BJ (cell line): ENCODE measurements at regions not wholly inside any gene's neighbourhood (a gene's known extent, or its start where the extent isn't known, plus 50 kb on each side); places are given as distances from the start of the nearest gene placed in this dataset.
"Not testable (repeated sequence)": the region's sequence is repeated elsewhere in the genome, so short reads cannot be mapped to it uniquely, and the experiment has no call there.

Experiments
- CTCF ChIA-PET: fragments of 350-600 bp; formaldehyde crosslinking; extraction: SDS; loops from one replicate; lab custom pipeline; 2021; ENCODE audit warnings: antibody characterized with exemption, inconsistent platforms; lab: Yijun Ruan, JAX
- POLR2A ChIA-PET: fragments of 300-600 bp; sonication (Branson Sonifier 250); formaldehyde crosslinking; extraction: SDS; loops from one replicate; lab custom pipeline; 2021; ENCODE audit warnings: antibody characterized with exemption; lab: Charles Lee
- DNase-seq: peaks from one replicate; pipeline ENCODE4 v3.0.0-alpha.2; 2011; ENCODE audit warnings: low read depth
- H3K27me3 ChIP-seq: 2 replicates; pipeline ENCODE4 v1.6.0; 2011; ENCODE audit warnings: low read length; ENCODE audit not compliant: control insufficient read depth, insufficient read depth
- H3K36me3 ChIP-seq: 2 replicates; pipeline ENCODE4 v1.5.1; 2011; ENCODE audit warnings: low read length; ENCODE audit not compliant: control insufficient read depth, insufficient read depth
- H3K4me3 ChIP-seq: 2 replicates; pipeline ENCODE4 v1.5.1; 2011; ENCODE audit warnings: low read depth, mild to moderate bottlenecking, control low read depth, low read length
- CTCF ChIP-seq: IDR thresholded peaks from 2 replicates; pipeline ENCODE4 v1.5.1; 2011; ENCODE audit warnings: low read depth, mild to moderate bottlenecking, control low read depth, inconsistent platforms, low read length, moderate library complexity; ENCODE audit not compliant: insufficient read depth

GRCh38 chr2:131682122-131682944, 154.6 kb downstream of the CCDC74A start:
- DNase-seq = peak; percentile 55
- peak; percentile 48 for TF ChIP-seq CTCF
- H3K36me3 ChIP-seq = no peaks in the 10 kb centered on the region
- ChIA-PET CTCF (interaction anchor here (1.6 to 3.0 kb wide), 4 partner anchors 10 to 190 kb away, joined by 4 to 28 read pairs (median 14); partner anchors contain the start of gene MZT2A), POLR2A (interaction anchor here (0.6 kb wide), 1 partner anchor 265 kb away, joined by 3 read pairs; no protein-coding TSS in a partner anchor)
- peak overlapping the region; percentile 75 for H3K4me3 ChIP-seq
- no peaks in the 10 kb centered on the region for H3K27me3 ChIP-seq

DNA sequence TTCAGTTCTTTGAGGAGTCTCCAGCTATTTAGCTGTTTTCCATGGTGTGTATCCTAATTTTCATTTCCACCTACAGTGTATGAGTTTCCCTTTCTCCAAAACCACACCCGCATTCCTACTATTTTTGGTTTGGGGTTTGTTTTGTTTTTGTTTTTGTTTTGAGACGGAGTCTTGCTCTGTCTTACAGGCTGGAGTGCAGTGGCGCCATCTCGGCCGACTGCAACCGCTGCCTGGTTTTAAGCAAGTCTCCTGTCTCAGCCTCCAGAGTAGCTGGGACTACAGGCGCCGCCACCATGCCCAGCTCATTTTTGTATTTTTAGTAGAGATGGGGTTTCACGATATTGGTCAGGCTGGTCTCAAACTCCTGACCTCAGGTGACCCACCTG, 155.2 kb downstream of the CCDC74A start:
- not testable (repeated sequence) for DNase-seq, H3K36me3 ChIP-seq, H3K27me3 ChIP-seq

GRCh38 chr2:131684631-131685316, 157.1 kb downstream of the CCDC74A start:
- DNase-seq = peak; percentile 51
- POLR2A ChIA-PET = not testable (repeated sequence)
- CTCF ChIA-PET = interaction anchor here (1.5 kb wide), 1 partner anchor 11 kb away, joined by 6 read pairs; no protein-coding TSS in a partner anchor

More for the DNA sequence above, 155.2 kb downstream of the CCDC74A start:
- peak overlapping the region; percentile 75 for H3K4me3 ChIP-seq
- POLR2A ChIA-PET = not testable (repeated sequence)
- CTCF ChIA-PET = interaction anchor here (1.7 to 3.0 kb wide), 3 partner anchors 10 to 119 kb away, joined by 4 to 28 read pairs (median 19); no protein-coding TSS in a partner anchor

DNA sequence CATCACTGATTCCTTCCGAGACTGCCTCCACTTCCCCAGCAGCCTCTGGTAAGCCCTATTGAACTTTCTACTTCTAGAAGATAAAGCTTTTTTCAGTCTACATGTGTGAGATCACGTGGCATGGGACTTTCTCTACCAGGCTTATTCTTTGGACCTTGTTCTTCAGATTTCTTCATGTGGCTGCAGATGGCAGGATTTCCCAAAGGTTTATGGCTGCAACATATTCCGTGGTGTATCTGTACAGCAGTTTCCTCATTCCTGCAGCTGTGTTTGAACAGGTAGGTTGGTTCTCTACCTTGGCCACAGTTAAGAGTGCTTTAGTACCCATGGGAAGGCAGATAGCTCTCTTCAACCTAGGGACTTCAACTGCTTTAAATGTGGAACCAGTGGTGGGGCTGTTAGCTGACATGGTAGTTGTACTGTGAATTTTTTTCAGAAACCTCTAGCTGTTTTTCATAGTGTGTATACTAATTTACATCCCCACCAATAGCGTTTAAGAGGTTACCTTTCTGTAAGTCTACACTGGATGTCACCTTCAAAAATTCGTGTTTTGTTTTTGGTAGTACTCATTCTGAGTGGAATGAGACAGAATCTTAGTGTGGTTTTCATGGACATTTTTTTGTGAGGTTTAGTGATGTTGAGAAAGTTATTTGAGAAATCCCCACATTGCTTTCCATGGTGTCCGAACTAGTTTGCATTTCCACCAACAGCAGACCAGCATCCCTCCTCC, 158.6 kb downstream of the CCDC74A start:
- H3K4me3 ChIP-seq, DNase-seq, H3K27me3 ChIP-seq, POLR2A ChIA-PET, H3K36me3 ChIP-seq: not testable (repeated sequence)
- CTCF ChIA-PET = interaction anchor here (0.7 to 1.5 kb wide), 2 partner anchors 13 to 32 kb away, joined by 3 to 6 read pairs; no protein-coding TSS in a partner anchor

More at GRCh38 chr2:131684631-131685316, 157.1 kb downstream of the CCDC74A start:
- H3K27me3 ChIP-seq, H3K4me3 ChIP-seq, H3K36me3 ChIP-seq: not testable (repeated sequence)

DNA sequence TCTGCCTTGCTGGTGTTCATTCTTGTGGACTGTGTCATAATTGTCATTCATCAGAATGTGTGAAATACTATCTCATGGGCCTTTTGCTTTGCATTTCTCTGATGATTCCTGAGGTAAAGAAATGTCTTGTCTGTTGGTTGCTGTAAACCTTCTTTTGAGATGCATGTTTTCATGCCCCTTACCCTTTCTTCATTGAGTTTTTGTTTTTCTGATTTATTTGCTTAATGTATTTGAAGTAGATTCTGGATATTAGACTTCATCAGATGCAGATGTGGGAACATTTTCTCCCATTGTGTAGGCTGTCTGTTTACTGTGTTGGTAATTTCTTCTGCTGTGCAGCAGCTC, 159.2 kb downstream of the CCDC74A start:
- DNase-seq, H3K4me3 ChIP-seq, CTCF ChIA-PET, H3K27me3 ChIP-seq, POLR2A ChIA-PET, H3K36me3 ChIP-seq: not testable (repeated sequence)

DNA sequence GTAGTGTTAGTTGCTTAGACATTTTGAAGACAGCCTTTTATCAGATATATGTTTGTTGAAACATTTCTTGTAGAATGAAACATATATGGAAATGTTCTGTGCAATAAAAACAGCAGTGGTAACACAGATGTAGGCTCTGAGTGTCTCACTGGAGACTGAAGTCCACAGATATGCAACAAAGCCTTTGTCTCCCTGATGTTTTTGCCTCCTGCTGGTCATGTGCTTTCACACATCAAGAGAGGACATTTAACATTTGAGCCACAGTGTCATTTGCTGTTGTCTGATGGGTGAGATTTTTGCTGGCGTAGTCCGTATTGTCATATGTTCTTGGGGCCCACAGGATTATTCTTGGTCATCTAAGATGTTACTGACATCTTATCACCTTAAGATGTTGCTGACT, 161.4 kb downstream of the CCDC74A start:
- DNase-seq, H3K4me3 ChIP-seq, H3K27me3 ChIP-seq, H3K36me3 ChIP-seq, POLR2A ChIA-PET, CTCF ChIA-PET: not testable (repeated sequence)

DNA sequence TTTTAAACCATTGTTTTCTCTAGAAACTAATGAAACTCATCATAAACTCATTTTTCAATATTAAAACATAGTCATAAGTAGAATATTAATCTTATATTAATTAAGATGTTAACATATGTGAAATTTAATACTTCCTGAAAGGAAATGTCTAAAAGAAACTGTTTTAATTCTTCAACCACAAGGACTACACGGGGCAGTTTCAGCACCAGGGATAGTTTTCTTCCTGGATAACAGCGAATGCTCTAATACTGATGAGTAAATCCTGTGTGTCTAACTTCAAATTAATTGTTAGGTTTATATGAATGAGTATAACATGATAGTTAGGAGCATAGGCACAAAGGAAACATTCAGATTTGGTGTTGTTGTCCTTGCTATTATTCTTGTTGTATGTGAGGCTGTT, 183.6 kb downstream of the CCDC74A start:
- DNase-seq, POLR2A ChIA-PET, H3K4me3 ChIP-seq, H3K27me3 ChIP-seq, CTCF ChIA-PET, H3K36me3 ChIP-seq: not testable (repeated sequence)

DNA sequence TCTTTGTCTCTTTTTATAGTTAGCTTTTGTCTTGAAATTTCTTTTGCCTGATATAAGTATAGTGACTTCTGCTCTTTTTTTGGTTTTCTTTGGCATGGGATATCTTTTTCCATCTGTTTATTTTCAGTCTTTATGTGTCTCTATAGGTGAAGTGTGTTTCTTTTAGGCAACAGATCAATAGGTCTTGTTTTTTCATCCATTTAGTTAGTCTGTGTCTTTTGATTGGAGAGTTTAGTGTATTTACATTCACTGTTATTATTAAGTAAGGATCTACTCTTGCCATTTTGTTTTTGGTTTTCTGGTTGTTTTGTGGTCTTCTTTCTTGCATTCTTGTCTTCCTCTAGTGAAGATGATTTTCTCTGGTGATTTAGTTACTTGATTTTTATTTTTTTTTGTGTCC, 190.2 kb downstream of the CCDC74A start:
- CTCF ChIA-PET = interaction anchor here (0.6 kb wide), 1 partner anchor 32 kb away, joined by 3 read pairs; no protein-coding TSS in a partner anchor
- DNase-seq, H3K4me3 ChIP-seq, H3K27me3 ChIP-seq, H3K36me3 ChIP-seq, POLR2A ChIA-PET: not testable (repeated sequence)

DNA sequence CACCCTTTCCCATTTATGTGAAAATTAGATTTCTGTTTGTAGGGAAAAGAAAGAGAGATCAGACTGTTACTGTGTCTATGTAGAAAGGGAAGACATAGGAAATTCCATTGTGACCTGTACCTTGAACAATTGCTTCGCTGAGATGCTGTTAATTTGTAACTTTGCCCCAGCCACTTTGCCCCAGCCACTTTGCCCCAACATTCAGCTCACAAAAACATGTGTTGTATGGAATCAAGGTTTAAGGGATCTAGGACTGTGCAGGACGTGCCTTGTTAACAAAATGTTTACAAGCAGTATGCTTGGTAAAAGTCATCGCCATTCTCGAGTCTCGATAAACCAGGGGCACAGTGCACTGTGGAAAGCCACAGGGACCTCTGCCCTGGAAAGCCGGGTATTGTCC, 193.5 kb downstream of the CCDC74A start:
- H3K27me3 ChIP-seq, CTCF ChIA-PET, POLR2A ChIA-PET, DNase-seq, H3K4me3 ChIP-seq, H3K36me3 ChIP-seq: not testable (repeated sequence)

DNA sequence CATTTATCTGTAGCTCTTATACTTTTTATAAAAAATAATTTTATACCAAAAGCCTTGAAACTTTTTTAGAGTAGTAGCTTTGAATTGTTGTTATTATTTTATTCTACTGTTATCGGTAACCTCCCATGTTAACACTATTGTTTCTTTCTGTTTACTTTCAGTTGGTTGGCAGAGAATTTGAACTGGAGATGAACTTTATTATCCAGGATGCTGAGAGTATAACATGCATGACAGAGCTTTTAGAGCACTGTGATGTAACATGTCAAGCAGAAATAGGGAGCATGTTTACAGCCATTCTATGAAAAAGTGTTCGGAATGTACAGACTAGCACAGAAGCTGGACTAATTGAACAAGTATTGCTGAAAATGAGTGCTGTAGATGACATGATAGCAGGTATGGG, 194.6 kb downstream of the CCDC74A start:
- H3K27me3 ChIP-seq, CTCF ChIA-PET, H3K36me3 ChIP-seq, DNase-seq, H3K4me3 ChIP-seq, POLR2A ChIA-PET: not testable (repeated sequence)
